ENCODE measurements at regions not wholly inside any gene's neighbourhood (a gene's known extent, or its start where the extent isn't known, plus 50 kb on each side); places are given as distances from the start of the nearest gene placed in this dataset.

DNA sequence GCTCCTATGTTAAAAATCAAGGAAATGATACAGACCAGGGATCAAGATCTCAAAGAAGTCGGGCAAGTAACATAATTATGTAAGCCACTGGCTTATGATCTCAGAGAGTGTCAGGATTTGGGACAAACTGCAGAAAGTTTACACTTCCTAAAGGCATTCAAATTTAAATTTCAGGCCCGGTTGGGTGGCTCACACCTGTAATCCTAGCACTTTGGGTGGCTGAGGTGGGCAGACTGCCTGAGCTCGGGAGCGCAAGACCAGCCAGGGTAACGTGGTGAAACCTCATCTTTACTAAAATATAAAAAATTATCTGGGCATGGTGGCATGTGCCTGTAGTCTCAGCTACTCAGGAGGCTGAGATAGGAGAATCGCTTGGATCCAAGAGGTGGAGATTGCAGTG lies 124.4 kb upstream of the UBE2E2 start:
- H3K4me3 ChIP-seq (ENCODE audit: low read depth, low read length, poor library complexity, severe bottlenecking) = no peak overlapping the region
- H3K4me2 ChIP-seq (ENCODE audit: low read length) = no peak overlapping the region
- no peaks in the 10 kb centered on the region for H3K36me3 ChIP-seq (ENCODE audit: insufficient read depth, low read length)
- TF ChIP-seq CTCF (IDR thresholded peaks at IDR 0.05; ENCODE audit: low read length) = no peak
- no peak for TF ChIP-seq EZH2 (IDR thresholded peaks at IDR 0.05; ENCODE audit: borderline replicate concordance, low read length)
- no peaks in the 10 kb centered on the region for H3K9me2 ChIP-seq (ENCODE audit: low read depth, low read length)
- H3F3A ChIP-seq (ENCODE audit: insufficient read depth, low read length) = no peaks in the 10 kb centered on the region
- no peaks in the 10 kb centered on the region for H3K4me1 ChIP-seq (ENCODE audit: insufficient read depth, low read length, severe bottlenecking)
- no peak overlapping the region for H3K9ac ChIP-seq (ENCODE audit: low read length)
- no peaks in the 10 kb centered on the region for H3K27me3 ChIP-seq (ENCODE audit: insufficient read depth, low read length)
- H2AFZ ChIP-seq (ENCODE audit: low read length) = no peak overlapping the region
- H3K79me2 ChIP-seq (ENCODE audit: insufficient read depth, low read length) = no peaks in the 10 kb centered on the region
- H4K20me1 ChIP-seq (ENCODE audit: insufficient read depth, low read length) = no peaks in the 10 kb centered on the region
- H3K9me3 ChIP-seq (ENCODE audit: low read length) = no peaks in the 10 kb centered on the region
- H3K27ac ChIP-seq (ENCODE audit: low read depth, low read length, poor library complexity, severe bottlenecking) = no peak overlapping the region

DNA sequence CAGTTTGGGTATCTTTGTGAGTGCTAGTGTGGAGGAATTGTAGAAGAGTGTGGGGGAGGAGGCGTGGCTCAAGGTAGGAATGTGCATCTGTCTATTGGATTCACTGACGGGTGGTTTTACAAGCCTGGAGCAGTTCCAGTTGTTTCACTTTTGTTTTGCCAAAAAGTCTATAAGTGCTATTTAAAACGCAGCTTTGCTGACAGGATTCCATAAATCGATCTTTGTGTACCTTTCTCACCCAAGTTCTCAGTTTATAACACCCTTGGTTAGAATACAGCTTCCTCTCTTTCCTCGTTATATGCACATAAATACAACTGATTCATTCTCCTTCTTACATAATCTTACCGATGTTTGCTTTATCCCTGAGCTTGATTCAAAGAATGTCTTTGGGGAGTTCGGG lies 123.2 kb upstream of the UBE2E2 start:
- Histone ChIP-seq H3K4me3 (ENCODE audit: low read depth, low read length, poor library complexity, severe bottlenecking) (no peak overlapping the region), H3K9me2 (ENCODE audit: low read depth, low read length) (no peaks in the 10 kb centered on the region), H3K4me1 (ENCODE audit: insufficient read depth, low read length, severe bottlenecking) (no peaks in the 10 kb centered on the region), H3F3A (ENCODE audit: insufficient read depth, low read length) (no peaks in the 10 kb centered on the region), H3K36me3 (ENCODE audit: insufficient read depth, low read length) (no peaks in the 10 kb centered on the region), H3K27me3 (ENCODE audit: insufficient read depth, low read length) (no peaks in the 10 kb centered on the region), H3K4me2 (ENCODE audit: low read length) (no peak overlapping the region), H3K27ac (ENCODE audit: low read depth, low read length, poor library complexity, severe bottlenecking) (no peak overlapping the region), H2AFZ (ENCODE audit: low read length) (no peak overlapping the region), H3K79me2 (ENCODE audit: insufficient read depth, low read length) (no peaks in the 10 kb centered on the region), H3K9ac (ENCODE audit: low read length) (no peak overlapping the region), H4K20me1 (ENCODE audit: insufficient read depth, low read length) (no peaks in the 10 kb centered on the region), H3K9me3 (ENCODE audit: low read length) (no peaks in the 10 kb centered on the region)
- TF ChIP-seq CTCF (IDR thresholded peaks at IDR 0.05; ENCODE audit: low read length) (no peak), EZH2 (IDR thresholded peaks at IDR 0.05; ENCODE audit: borderline replicate concordance, low read length) (no peak)

GRCh38 chr3:23083701-23084100 lies 119.4 kb upstream of the UBE2E2 start:
- H3K27ac ChIP-seq (ENCODE audit: low read depth, low read length, poor library complexity, severe bottlenecking) = no peak overlapping the region
- H3K36me3 ChIP-seq (ENCODE audit: insufficient read depth, low read length) = no peaks in the 10 kb centered on the region
- no peak overlapping the region for H2AFZ ChIP-seq (ENCODE audit: low read length)
- no peak overlapping the region for H3K9ac ChIP-seq (ENCODE audit: low read length)
- H3K79me2 ChIP-seq (ENCODE audit: insufficient read depth, low read length) = no peaks in the 10 kb centered on the region
- no peaks in the 10 kb centered on the region for H3K4me1 ChIP-seq (ENCODE audit: insufficient read depth, low read length, severe bottlenecking)
- no peaks in the 10 kb centered on the region for H3K9me2 ChIP-seq (ENCODE audit: low read depth, low read length)
- no peak overlapping the region for H3K4me3 ChIP-seq (ENCODE audit: low read depth, low read length, poor library complexity, severe bottlenecking)
- no peaks in the 10 kb centered on the region for H3K9me3 ChIP-seq (ENCODE audit: low read length)
- TF ChIP-seq EZH2 (IDR thresholded peaks at IDR 0.05; ENCODE audit: borderline replicate concordance, low read length) (no peak), CTCF (IDR thresholded peaks at IDR 0.05; ENCODE audit: low read length) (no peak)
- H3K27me3 ChIP-seq (ENCODE audit: insufficient read depth, low read length) = no peaks in the 10 kb centered on the region
- H4K20me1 ChIP-seq (ENCODE audit: insufficient read depth, low read length) = no peaks in the 10 kb centered on the region
- no peak overlapping the region for H3K4me2 ChIP-seq (ENCODE audit: low read length)
- no peaks in the 10 kb centered on the region for H3F3A ChIP-seq (ENCODE audit: insufficient read depth, low read length)
